IPS-20b (cell line): ENCODE measurements at regions not wholly inside any gene's neighbourhood (a gene's known extent, or its start where the extent isn't known, plus 50 kb on each side); places are given as distances from the start of the nearest gene placed in this dataset.
A peak's percentile ranks its signal among the peaks of the same experiment; 100 is the strongest.
"Not testable (repeated sequence)": the region's sequence is repeated elsewhere in the genome, so short reads cannot be mapped to it uniquely, and the experiment has no call there.

Experiments
- H3K27ac ChIP-seq: one replicate; pipeline ENCODE4 v1.5.1; 2013; ENCODE audit warnings: low read length
- H3K27me3 ChIP-seq: 2 replicates; pipeline ENCODE4 v1.6.1; 2013; ENCODE audit warnings: mild to moderate bottlenecking, low read length, inconsistent platforms; ENCODE audit not compliant: insufficient read depth
- H3K36me3 ChIP-seq: 2 replicates; pipeline ENCODE4 v1.6.1; 2013; ENCODE audit warnings: low read depth, mild to moderate bottlenecking, inconsistent platforms, low read length, moderate library complexity; ENCODE audit not compliant: insufficient read depth
- H3K4me1 ChIP-seq: 2 replicates; pipeline ENCODE4 v1.6.1; 2013; ENCODE audit warnings: mild to moderate bottlenecking, control low read depth, inconsistent platforms, low read length, moderate library complexity; ENCODE audit not compliant: insufficient read depth
- H3K4me3 ChIP-seq: 2 replicates; pipeline ENCODE4 v1.5.1; 2013; ENCODE audit warnings: mild to moderate bottlenecking, low read length, inconsistent platforms
- H3K9ac ChIP-seq: 2 replicates; pipeline ENCODE4 v1.6.1; 2013; ENCODE audit warnings: low read depth, mild to moderate bottlenecking, inconsistent platforms, low read length, moderate library complexity
- H3K9me3 ChIP-seq: 2 replicates; pipeline ENCODE4 v1.6.1; 2013; ENCODE audit warnings: mild to moderate bottlenecking, low read depth, low read length, inconsistent platforms; ENCODE audit not compliant: insufficient read depth

- H3K4me1 ChIP-seq: peaks cover 63% of the 10 kb centered on the region
- H3K9me3 ChIP-seq: no peaks in the 10 kb centered on the region
- no peaks in the 10 kb centered on the region for H3K36me3 ChIP-seq
- H3K9ac ChIP-seq: peak overlapping the region; percentile 49
- peak overlapping the region; percentile 50; the same call in 1 of the 2 replicates for H3K4me3 ChIP-seq
- no peak overlapping the region for H3K27ac ChIP-seq
- peaks cover 34% of the 10 kb centered on the region for H3K27me3 ChIP-seq
These were observed 95.5 kb upstream of the TAF11L2 start for GRCh38 chr5:17402289-17403121.

- Histone ChIP-seq H3K4me1 (peaks cover 52% of the 10 kb centered on the region), H3K27ac (no peak overlapping the region), H3K27me3 (peaks cover 34% of the 10 kb centered on the region), H3K9ac (peak overlapping the region; percentile 0; the same call in 1 of the 2 replicates), H3K36me3 (no peaks in the 10 kb centered on the region), H3K4me3 (peak overlapping the region; percentile 1; the same call in 1 of the 2 replicates), H3K9me3 (no peaks in the 10 kb centered on the region)
These were observed 94.1 kb upstream of the TAF11L2 start for GRCh38 chr5:17403695-17404490.

- no peak overlapping the region for H3K4me3 ChIP-seq
These were observed 92.1 kb upstream of the TAF11L2 start for GRCh38 chr5:17405976-17406375.

GRCh38 chr5:17406423-17406838, 91.6 kb upstream of the TAF11L2 start:
- H3K27ac ChIP-seq: no peak overlapping the region
- H3K4me3 ChIP-seq: no peak overlapping the region
- no peaks in the 10 kb centered on the region for H3K36me3 ChIP-seq
- peaks cover 30% of the 10 kb centered on the region for H3K4me1 ChIP-seq
- no peak overlapping the region for H3K9ac ChIP-seq
- no peaks in the 10 kb centered on the region for H3K9me3 ChIP-seq
- peaks cover 27% of the 10 kb centered on the region for H3K27me3 ChIP-seq

More at GRCh38 chr5:17405976-17406375, 92.1 kb upstream of the TAF11L2 start:
- Histone ChIP-seq H3K27me3 (peaks cover 27% of the 10 kb centered on the region), H3K9ac (no peak overlapping the region), H3K4me1 (peaks cover 34% of the 10 kb centered on the region), H3K9me3 (no peaks in the 10 kb centered on the region), H3K36me3 (no peaks in the 10 kb centered on the region), H3K27ac (no peak overlapping the region)

- H3K4me3 ChIP-seq: no peak overlapping the region
- H3K4me1 ChIP-seq: peaks cover 23% of the 10 kb centered on the region; the same call in 1 of the 2 replicates
- no peaks in the 10 kb centered on the region for H3K27me3 ChIP-seq
- H3K9me3 ChIP-seq: no peaks in the 10 kb centered on the region
- no peak overlapping the region for H3K27ac ChIP-seq
- no peak overlapping the region for H3K9ac ChIP-seq
- H3K36me3 ChIP-seq: no peaks in the 10 kb centered on the region
These were observed 86.3 kb upstream of the TAF11L2 start for GRCh38 chr5:17411436-17412402.

GRCh38 chr5:17412760-17413671, 85.0 kb upstream of the TAF11L2 start:
- Histone ChIP-seq H3K27ac (no peak overlapping the region), H3K27me3 (no peaks in the 10 kb centered on the region), H3K9me3 (no peaks in the 10 kb centered on the region), H3K4me3 (no peak overlapping the region), H3K4me1 (peaks cover 23% of the 10 kb centered on the region; the same call in 1 of the 2 replicates), H3K9ac (no peak overlapping the region), H3K36me3 (no peaks in the 10 kb centered on the region)

GRCh38 chr5:17413691-17414090, 84.3 kb upstream of the TAF11L2 start:
- peaks cover 23% of the 10 kb centered on the region; the same call in 1 of the 2 replicates for H3K4me1 ChIP-seq
- no peak overlapping the region for H3K27ac ChIP-seq
- H3K9me3 ChIP-seq: no peaks in the 10 kb centered on the region
- no peaks in the 10 kb centered on the region for H3K27me3 ChIP-seq
- H3K9ac ChIP-seq: no peak overlapping the region
- H3K4me3 ChIP-seq: no peak overlapping the region
- no peaks in the 10 kb centered on the region for H3K36me3 ChIP-seq

- no peak overlapping the region for H3K4me3 ChIP-seq
- H3K9me3 ChIP-seq: no peaks in the 10 kb centered on the region
- no peaks in the 10 kb centered on the region for H3K36me3 ChIP-seq
- no peak overlapping the region for H3K27ac ChIP-seq
- H3K27me3 ChIP-seq: no peaks in the 10 kb centered on the region
- no peak overlapping the region for H3K9ac ChIP-seq
- H3K4me1 ChIP-seq: peaks cover 23% of the 10 kb centered on the region; the same call in 1 of the 2 replicates
These were observed 82.7 kb upstream of the TAF11L2 start for GRCh38 chr5:17415321-17415758.

- not testable (repeated sequence) for H3K9me3 ChIP-seq, H3K36me3 ChIP-seq, H3K4me3 ChIP-seq, H3K27ac ChIP-seq, H3K9ac ChIP-seq, H3K27me3 ChIP-seq
- peaks cover 23% of the 10 kb centered on the region; the same call in 1 of the 2 replicates for H3K4me1 ChIP-seq
These were observed 81.7 kb upstream of the TAF11L2 start for GRCh38 chr5:17416374-17416773.

- Histone ChIP-seq H3K27me3 (no peaks in the 10 kb centered on the region), H3K9ac (no peak overlapping the region), H3K4me3 (no peak overlapping the region), H3K27ac (no peak overlapping the region), H3K36me3 (no peaks in the 10 kb centered on the region), H3K9me3 (no peaks in the 10 kb centered on the region), H3K4me1 (no peaks in the 10 kb centered on the region; the same call in 1 of the 2 replicates)
These were observed 73.4 kb upstream of the TAF11L2 start for GRCh38 chr5:17424674-17425073.
